Breast epithelium (tissue), 3 donors: ENCODE measurements at regions not wholly inside any gene's neighbourhood (a gene's known extent, or its start where the extent isn't known, plus 50 kb on each side); places are given as distances from the start of the nearest gene placed in this dataset.

Experiments
- POLR2A ChIP-seq: fragments of 450-650 bp; IDR thresholded peaks from one replicate; pipeline ENCODE4 v1.6.1; 2016; ENCODE audit warnings: antibody characterized with exemption, mild to moderate bottlenecking, moderate library complexity
- POLR2AphosphoS5 ChIP-seq, 3 donors: sonication (generic); formaldehyde crosslinking; IDR thresholded peaks; one replicate each; pipeline ENCODE4 v1.6.1; 2017; ENCODE audit warnings: antibody characterized with exemption in 3 of 3
- TF ChIP-seq, protein P1 (sequence below), 3 donors: fragments of 450-650 bp; IDR thresholded peaks; one replicate each; pipeline ENCODE4 v1.5.1; 2016 to 2017; ENCODE audit warnings: antibody characterized with exemption in 3 of 3, mild to moderate bottlenecking in 3 of 3, moderate library complexity in 3 of 3

- TF ChIP-seq, protein P1, sequence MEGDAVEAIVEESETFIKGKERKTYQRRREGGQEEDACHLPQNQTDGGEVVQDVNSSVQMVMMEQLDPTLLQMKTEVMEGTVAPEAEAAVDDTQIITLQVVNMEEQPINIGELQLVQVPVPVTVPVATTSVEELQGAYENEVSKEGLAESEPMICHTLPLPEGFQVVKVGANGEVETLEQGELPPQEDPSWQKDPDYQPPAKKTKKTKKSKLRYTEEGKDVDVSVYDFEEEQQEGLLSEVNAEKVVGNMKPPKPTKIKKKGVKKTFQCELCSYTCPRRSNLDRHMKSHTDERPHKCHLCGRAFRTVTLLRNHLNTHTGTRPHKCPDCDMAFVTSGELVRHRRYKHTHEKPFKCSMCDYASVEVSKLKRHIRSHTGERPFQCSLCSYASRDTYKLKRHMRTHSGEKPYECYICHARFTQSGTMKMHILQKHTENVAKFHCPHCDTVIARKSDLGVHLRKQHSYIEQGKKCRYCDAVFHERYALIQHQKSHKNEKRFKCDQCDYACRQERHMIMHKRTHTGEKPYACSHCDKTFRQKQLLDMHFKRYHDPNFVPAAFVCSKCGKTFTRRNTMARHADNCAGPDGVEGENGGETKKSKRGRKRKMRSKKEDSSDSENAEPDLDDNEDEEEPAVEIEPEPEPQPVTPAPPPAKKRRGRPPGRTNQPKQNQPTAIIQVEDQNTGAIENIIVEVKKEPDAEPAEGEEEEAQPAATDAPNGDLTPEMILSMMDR (IDR thresholded peaks at IDR 0.05) = no peak
- no peak for TF ChIP-seq POLR2A
- TF ChIP-seq POLR2AphosphoS5 (IDR thresholded peaks at IDR 0.05) = no peak
Measured at GRCh38 chr7:68121655-68122054, 1125.0 kb downstream of the TYW1 start.
